ES-I3 (cell line): ENCODE measurements at regions not wholly inside any gene's neighbourhood (a gene's known extent, or its start where the extent isn't known, plus 50 kb on each side); places are given as distances from the start of the nearest gene placed in this dataset.

Experiments
- H3K36me3 ChIP-seq: 2 replicates; pipeline ENCODE4 v1.6.1; 2013; ENCODE audit warnings: mild to moderate bottlenecking, low read length, control low read depth, moderate library complexity; ENCODE audit not compliant: insufficient read depth
- H3K4me1 ChIP-seq: 2 replicates; pipeline ENCODE4 v1.6.1; 2013; ENCODE audit warnings: mild to moderate bottlenecking, control low read depth, low read length; ENCODE audit not compliant: insufficient read depth
- H3K9ac ChIP-seq: 2 replicates; pipeline ENCODE4 v1.6.1; 2013; ENCODE audit warnings: low read depth, mild to moderate bottlenecking, low read length, moderate library complexity
- H3K9me3 ChIP-seq: 2 replicates; pipeline ENCODE4 v1.6.1; 2013; ENCODE audit warnings: mild to moderate bottlenecking, low read length, moderate library complexity; ENCODE audit not compliant: control insufficient read depth, insufficient read depth

DNA sequence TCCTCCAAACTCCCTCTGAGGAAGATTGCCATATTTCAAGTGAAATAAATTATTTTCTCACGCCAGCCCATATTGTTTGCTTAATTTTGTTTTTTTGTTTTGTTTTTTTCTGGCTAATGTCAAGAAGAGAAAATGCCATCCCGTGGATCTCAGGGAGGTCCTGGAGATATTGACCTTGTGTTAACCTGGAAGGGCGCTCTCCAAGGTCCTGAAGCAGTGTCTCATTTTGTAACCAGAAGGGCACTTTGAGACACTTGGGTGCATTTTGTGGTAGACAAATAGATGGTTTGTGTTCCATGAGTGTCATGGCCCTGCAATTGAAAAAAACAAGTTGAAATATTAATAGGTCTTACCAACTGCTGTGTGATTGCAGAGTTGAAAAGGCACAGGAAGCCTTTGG is 268.9 kb downstream of the SUDS3 start:
- Histone ChIP-seq H3K4me1 (no peaks in the 10 kb centered on the region), H3K36me3 (no peaks in the 10 kb centered on the region), H3K9me3 (no peaks in the 10 kb centered on the region), H3K9ac (no peak overlapping the region)

DNA sequence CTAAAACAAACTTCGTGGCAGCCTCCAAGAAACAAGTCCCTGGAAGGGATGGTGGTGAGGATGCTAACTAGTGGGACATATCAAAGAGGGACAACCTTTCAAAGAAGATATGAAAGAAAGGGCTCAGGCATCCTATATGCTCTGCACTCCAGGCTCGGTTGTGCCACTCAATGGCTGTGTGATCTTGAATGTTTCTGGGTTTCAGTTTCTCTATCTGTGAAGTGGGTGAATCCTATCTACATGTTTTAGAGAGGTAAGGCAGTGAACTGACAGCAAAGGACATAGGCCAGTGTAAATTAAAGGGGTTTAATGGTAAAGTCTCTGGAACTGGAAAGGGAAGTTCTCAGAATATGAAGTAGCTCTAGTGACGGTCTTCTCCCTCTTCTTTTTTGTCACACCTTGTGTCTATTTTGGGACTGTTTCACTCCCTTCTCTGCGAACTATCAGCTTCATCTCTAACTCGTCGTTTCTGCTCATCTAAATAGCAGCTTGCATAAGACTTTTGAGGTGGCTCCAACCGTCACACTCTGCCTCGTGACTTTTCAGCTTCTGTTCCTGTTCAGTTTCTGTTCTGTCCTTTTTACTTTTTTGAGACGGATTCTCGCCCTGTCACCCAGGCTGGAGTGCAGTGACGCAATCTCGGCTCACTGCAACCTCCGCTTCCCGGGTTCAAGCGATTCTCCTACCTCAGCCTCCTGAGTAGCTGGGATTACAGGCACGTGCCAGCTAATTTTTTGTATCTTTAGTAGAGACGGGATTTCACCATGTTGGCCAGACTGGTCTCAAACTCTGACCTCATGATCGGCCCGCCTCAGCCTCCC is 273.6 kb downstream of the SUDS3 start:
- H3K9me3 ChIP-seq = no peaks in the 10 kb centered on the region
- no peaks in the 10 kb centered on the region for H3K36me3 ChIP-seq

DNA sequence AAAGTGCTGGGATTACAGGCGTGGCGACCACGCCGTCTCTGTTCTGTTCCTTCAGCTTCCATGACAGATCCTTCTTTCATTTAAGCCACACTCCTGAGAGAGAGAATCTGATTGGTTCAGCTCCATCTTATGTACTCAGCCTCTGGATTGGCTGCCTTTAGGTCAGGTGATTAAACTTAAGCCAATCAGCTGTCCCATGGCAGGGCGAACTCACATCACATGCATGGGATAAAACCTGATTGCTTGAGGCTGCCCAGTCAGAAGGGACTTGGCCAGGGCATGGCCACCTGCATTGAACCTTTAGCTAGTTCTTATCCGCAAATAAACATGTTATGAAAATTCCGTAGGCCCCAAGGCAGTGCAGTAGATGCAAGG is 274.2 kb downstream of the SUDS3 start:
- Histone ChIP-seq H3K4me1 (no peaks in the 10 kb centered on the region), H3K9ac (no peak overlapping the region), H3K36me3 (no peaks in the 10 kb centered on the region), H3K9me3 (no peaks in the 10 kb centered on the region)

More for the DNA sequence above, 273.6 kb downstream of the SUDS3 start:
- H3K9ac ChIP-seq = no peak overlapping the region
- H3K4me1 ChIP-seq = no peaks in the 10 kb centered on the region

DNA sequence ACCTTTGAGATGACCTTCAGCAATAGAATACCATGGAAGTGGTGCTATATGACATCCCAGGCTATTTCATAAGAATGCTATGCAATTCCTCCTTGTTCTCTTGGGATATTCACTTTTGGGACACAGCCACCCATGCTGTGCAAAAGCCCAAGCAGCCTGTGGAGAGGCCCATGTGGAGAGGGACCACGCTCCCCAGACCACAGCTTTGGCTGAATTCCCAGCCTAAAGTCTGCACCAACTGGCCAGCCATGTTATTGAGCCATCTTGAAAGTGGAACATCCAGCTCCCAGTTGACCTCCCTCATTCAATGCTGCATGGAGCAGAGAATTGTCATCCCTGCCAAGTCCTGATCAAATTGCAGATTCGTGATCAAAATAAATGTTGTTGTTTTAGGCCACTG is 275.1 kb downstream of the SUDS3 start:
- Histone ChIP-seq H3K9me3 (no peaks in the 10 kb centered on the region), H3K36me3 (no peaks in the 10 kb centered on the region), H3K9ac (no peak overlapping the region), H3K4me1 (no peaks in the 10 kb centered on the region)

DNA sequence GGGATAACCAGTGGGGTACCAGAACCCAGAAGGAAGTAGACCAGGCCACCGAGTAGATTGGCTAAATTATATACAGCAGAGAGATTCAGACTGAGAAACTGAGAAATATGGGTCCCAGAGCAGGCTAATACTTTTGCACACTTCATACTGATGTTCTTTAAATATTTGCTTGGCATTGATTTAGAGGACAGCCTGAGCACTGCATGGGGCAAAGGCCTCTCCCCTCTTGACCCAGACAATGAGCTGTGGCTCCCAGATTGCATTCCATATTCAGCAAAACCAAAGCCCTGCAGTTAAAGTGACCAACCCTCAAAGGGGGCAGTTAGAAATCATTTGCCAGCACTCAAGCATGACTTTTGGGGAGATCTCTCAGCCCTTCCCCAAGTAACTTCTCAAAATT is 279.2 kb downstream of the SUDS3 start:
- H3K9me3 ChIP-seq = no peaks in the 10 kb centered on the region
- H3K9ac ChIP-seq = no peak overlapping the region
- no peaks in the 10 kb centered on the region for H3K4me1 ChIP-seq
- H3K36me3 ChIP-seq = no peaks in the 10 kb centered on the region

DNA sequence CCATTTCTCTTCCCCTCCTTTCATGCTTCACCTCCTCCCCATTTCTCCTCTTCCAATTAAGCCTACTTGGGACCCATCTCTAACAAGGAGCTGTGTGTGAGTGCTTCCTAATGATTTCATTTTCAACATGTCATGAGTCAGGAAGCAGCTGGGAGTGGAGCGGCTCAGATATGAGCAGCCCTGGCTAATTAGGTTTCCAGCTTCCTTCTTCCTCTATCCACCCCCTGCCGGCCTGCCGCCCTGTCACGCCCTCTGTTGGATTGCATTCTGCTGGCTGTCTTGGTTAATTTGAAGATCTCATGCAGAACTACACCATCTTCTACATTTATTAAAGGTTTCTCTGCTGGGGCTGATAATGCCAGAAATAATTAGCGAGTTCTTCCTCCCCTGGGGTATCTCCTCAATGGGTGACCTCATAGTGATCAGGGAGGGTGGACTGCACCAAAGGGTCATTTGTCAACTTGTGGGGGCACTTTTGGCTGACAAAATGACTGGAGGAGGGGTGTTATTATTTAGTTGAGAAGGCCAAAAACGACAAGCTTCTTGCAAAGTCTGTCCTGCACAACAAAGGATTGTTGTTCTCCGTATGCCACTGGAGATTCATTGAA is 300.9 kb upstream of the SRRM4 start:
- no peaks in the 10 kb centered on the region for H3K36me3 ChIP-seq
- H3K9ac ChIP-seq = no peak overlapping the region
- peaks cover 17% of the 10 kb centered on the region for H3K4me1 ChIP-seq
- H3K9me3 ChIP-seq = no peaks in the 10 kb centered on the region

DNA sequence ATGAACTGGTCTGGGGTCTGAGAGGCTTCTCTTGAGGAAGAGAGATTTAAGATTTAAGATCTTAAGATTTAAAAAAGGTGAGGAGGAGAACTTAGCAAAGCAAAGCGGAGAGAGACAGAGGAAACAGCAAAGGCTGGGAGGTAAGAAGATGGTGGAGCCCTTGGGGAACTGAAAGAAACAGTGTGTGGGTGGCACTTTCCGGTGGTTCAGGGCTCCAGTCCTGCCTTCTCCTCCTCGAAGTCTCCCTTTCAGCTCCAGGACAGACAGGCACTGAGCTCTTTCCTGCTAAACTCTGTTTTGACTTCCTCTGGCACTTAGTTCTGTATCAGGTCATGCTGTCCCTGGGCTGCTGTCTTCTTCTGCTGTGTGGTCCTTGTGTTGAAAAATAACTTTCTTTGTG is 298.7 kb upstream of the SRRM4 start:
- Histone ChIP-seq H3K4me1 (peaks cover 17% of the 10 kb centered on the region), H3K36me3 (no peaks in the 10 kb centered on the region), H3K9me3 (no peaks in the 10 kb centered on the region), H3K9ac (no peak overlapping the region)

DNA sequence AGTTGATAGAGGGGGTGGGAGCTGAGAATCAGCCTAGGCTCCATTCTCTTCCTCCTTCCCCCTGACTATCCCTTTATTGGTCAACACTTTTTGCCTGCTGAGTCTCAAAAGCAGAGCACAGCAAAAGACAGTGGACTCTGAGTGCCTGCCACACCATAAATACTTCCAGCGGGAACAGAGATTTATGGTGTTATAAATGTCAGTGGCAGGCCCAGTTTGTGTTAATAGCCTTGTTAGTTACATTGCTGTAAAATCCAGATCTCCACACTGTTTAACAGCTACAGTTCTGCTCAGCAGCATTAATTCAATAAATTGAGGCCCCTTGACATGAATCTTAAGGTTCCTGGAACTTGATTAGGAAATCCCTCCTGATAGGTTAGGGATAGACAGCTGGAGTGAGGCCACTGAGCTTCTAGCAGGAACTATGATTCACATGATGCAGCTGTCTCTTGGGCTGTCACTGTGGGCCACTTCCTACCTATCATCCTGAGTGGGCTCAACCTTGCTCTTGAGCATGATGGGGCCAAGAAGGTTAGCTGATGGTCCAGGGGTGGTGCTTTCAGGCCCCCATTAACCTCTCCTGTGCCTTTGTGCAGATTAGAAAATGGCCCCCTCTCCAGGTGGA is 295.2 kb upstream of the SRRM4 start:
- no peaks in the 10 kb centered on the region for H3K36me3 ChIP-seq

DNA sequence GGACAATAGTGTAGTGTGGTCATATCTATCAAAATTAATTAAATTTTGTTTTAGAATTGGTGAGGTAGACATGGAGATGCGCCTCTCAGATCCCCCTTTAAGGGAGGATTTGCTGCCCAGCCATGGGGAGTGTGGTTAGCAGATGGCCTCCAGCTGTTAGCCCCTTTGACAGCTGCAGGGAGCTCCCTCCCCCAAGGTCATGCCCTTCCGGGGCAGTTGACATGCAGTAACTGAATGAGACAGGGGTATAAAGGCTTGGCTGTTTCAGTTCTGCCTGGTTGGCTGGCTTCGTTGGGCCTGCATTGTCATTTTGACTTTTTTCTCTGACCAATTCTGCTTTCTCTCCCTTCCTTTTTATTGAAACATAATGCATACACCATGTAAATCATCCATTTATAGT is 291.5 kb upstream of the SRRM4 start:
- no peaks in the 10 kb centered on the region for H3K4me1 ChIP-seq
- no peak overlapping the region for H3K9ac ChIP-seq
- no peaks in the 10 kb centered on the region for H3K9me3 ChIP-seq
- no peaks in the 10 kb centered on the region for H3K36me3 ChIP-seq

More for the DNA sequence above, 295.2 kb upstream of the SRRM4 start:
- H3K9me3 ChIP-seq = no peaks in the 10 kb centered on the region
- H3K4me1 ChIP-seq = peaks cover 6% of the 10 kb centered on the region
- no peak overlapping the region for H3K9ac ChIP-seq

DNA sequence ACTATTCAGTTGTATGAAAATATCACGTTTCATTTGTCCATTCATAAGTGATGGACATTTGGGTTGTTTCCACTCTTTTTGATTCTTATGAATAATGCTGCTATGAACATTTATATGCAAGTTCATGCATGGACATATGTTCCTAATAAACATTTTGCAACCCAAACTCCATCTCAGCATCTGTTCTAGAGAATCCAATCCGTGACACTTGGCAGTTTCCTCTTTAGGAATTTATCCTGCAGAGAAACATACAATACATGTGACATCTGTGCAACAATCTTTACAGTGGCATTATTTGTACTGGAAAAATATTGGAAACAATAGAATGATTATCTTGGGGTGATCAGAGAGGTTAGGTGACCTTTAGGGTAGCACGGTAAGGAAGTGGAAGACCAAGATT is 290.8 kb upstream of the SRRM4 start:
- Histone ChIP-seq H3K9ac (no peak overlapping the region), H3K9me3 (no peaks in the 10 kb centered on the region), H3K4me1 (no peaks in the 10 kb centered on the region), H3K36me3 (no peaks in the 10 kb centered on the region)

DNA sequence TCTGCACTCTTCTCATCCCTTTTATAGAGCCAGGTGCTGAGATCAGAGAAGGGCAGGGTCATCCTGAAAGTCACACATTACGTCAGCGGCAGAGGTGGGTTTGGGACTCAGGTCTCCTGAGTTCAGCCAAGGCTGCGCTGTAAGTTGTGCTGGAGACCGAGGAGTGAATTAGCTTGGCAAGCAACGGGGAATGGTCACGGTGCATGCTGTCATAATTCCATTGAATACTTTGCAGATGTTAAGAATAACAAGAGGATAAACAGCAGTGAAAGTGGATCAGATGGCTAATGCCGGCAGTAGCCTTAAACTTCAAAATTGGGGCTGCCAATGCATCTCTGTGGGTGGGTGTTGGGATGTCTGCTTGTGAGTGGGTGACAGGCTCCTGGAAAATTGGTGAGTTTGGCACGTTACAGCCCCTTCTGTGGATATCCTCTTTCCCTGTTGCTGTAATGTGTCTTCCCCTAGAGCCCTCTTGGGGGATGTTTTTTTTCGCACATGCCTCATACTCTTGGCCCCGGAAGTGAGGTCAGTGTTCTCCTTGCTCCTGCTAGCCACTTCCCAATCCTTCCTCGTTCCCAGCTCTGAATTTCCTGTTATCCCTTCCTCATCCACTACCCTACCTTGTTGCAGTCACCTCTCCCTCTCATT is 287.1 kb upstream of the SRRM4 start:
- H3K9ac ChIP-seq = no peak overlapping the region
- no peaks in the 10 kb centered on the region for H3K4me1 ChIP-seq
- no peaks in the 10 kb centered on the region for H3K36me3 ChIP-seq
- no peaks in the 10 kb centered on the region for H3K9me3 ChIP-seq

DNA sequence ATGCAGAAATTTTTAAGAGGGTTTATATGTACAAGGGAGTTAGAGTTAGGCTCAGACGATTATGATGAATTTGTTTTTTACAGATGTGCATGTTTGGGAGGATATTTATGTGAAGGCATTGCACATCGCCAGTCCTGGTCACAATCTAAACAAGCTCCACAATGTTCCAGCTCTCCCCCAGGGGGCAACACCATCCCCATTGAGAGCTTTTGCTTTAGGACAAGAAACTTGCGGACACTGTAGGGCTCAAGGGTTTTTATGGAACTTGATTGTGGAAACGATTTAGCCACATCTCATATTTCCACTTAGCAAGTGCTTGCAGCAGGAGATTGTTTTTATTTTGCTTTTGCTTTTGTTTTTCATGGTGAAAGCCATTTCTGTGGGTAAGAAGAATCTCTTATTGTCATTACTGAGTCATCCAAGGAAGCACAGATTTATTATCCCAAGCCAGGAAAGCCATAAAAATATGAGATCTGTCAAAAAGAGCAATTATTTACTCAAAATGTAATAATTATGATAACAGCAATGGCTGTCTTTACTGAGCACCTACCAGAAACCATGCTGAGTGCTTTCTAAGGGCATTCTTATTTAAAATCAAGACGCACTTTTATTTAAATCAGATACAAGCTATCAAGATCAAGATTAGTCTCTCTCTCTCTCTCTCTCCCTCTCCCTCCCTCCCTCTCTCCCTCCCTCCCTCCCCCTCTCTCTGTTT is 276.7 kb upstream of the SRRM4 start:
- no peak overlapping the region for H3K9ac ChIP-seq
- H3K36me3 ChIP-seq = no peaks in the 10 kb centered on the region
- no peaks in the 10 kb centered on the region for H3K4me1 ChIP-seq
- peaks cover 2% of the 10 kb centered on the region; the same call in 1 of the 2 replicates for H3K9me3 ChIP-seq

DNA sequence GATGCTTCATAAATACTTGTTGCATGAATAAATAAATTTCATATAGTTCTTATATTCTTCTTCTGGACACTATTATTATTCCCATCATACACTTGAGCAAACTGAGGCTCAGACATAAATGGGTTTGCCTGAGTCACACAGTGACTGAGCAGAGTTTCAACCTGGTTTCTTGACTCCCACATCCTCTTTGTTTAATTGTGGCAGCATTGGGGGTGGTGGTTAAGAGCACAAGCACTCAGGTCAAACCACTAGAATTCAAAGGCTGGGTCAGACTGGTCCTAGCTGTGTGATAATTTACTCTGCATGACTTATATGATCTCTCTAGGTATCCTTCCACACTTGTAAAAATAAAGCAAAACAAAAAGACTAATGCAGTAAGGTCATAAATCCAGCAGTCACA is 274.9 kb upstream of the SRRM4 start:
- no peaks in the 10 kb centered on the region for H3K4me1 ChIP-seq
- no peak overlapping the region for H3K9ac ChIP-seq
- H3K36me3 ChIP-seq = no peaks in the 10 kb centered on the region
- no peaks in the 10 kb centered on the region for H3K9me3 ChIP-seq

DNA sequence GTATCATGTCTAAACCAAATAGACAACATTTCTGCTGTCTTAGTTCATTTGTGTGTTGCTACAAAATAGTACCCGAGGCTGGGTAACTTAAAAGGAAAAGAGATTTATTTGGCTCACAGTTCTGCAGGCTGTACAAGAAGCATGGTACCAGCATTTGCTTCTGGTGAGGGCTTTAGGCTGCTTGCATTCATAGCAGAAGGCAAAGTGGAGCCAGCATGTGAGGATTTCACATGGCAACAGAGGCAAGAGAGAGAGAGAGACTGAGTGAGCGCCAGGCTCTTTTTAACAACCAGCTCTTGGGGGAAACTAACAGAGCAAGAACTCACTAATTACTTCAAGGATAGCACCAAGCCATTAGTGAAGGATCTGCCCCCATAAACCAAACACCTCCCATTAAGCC is 271.4 kb upstream of the SRRM4 start:
- Histone ChIP-seq H3K4me1 (no peaks in the 10 kb centered on the region), H3K36me3 (no peaks in the 10 kb centered on the region), H3K9me3 (no peaks in the 10 kb centered on the region), H3K9ac (no peak overlapping the region)
